GM13977 (cell line): ENCODE measurements at regions not wholly inside any gene's neighbourhood (a gene's known extent, or its start where the extent isn't known, plus 50 kb on each side); places are given as distances from the start of the nearest gene placed in this dataset.

Experiments used
- DNase-seq: peaks from one replicate; pipeline ENCODE4 v3.0.0; 2012; ENCODE audit warnings: low spot score
- CTCF ChIP-seq: IDR thresholded peaks from 2 replicates; pipeline ENCODE4 v1.5.1; 2012; ENCODE audit warnings: mild to moderate bottlenecking, control low read depth; ENCODE audit not compliant: insufficient read depth; ENCODE audit errors: extremely low read depth, missing control alignments
- in situ Hi-C: fragments of 300-500 bp; cut with MboI; formaldehyde crosslinking; loops from one replicate; pipeline ENCODE4 v1.12.0; 2022; ENCODE audit warnings: low sequenced_read_pairs, low pct_unique_long_range_greater_than_20kb, mixed read lengths, inconsistent platforms; ENCODE audit not compliant: unreplicated experiment

- TF ChIP-seq CTCF: no peak
- in situ Hi-C loops: no loop called here
- DNase-seq: no peak
Measured at GRCh38 chr6:153526479-153526878, 395.4 kb upstream of the RGS17 start.

- no peak for TF ChIP-seq CTCF
- DNase-seq: no peak
- in situ Hi-C loops: no loop called here
Measured at GRCh38 chr6:153525998-153526397, 394.9 kb upstream of the RGS17 start.

- DNase-seq: no peak
- in situ Hi-C loops: loop anchor here (25.0 kb wide), 1 partner anchor 486 kb away; no protein-coding TSS in a partner anchor
- TF ChIP-seq CTCF: no peak
Measured at GRCh38 chr6:153523390-153523789, 392.3 kb upstream of the RGS17 start.

GRCh38 chr6:153511896-153512496 lies 380.9 kb upstream of the RGS17 start:
- DNase-seq: peak; percentile 8
- peak; percentile 72 for TF ChIP-seq CTCF
- in situ Hi-C loops: loop anchor here (25.0 kb wide), 1 partner anchor 475 kb away; no protein-coding TSS in a partner anchor

- TF ChIP-seq CTCF: peak; percentile 11
- DNase-seq: no peak
- in situ Hi-C loops: loop anchor here (25.0 kb wide), 1 partner anchor 467 kb away; no protein-coding TSS in a partner anchor
Measured at GRCh38 chr6:153503810-153504209, 372.7 kb upstream of the RGS17 start.

- in situ Hi-C loops: no loop called here
- no peak for DNase-seq
- TF ChIP-seq CTCF: no peak
Measured at GRCh38 chr6:153493501-153493900, 362.4 kb upstream of the RGS17 start.
